Activated naive CD4-positive, alpha-beta T cell treated with anti-CD3 and anti-CD28 coated beads, Interleukin-2, amount 50 U/mL, for 24 hours (primary cell): ENCODE measurements at regions not wholly inside any gene's neighbourhood (a gene's known extent, or its start where the extent isn't known, plus 50 kb on each side); places are given as distances from the start of the nearest gene placed in this dataset.
"Not testable (repeated sequence)": the region's sequence is repeated elsewhere in the genome, so short reads cannot be mapped to it uniquely, and the experiment has no call there.

Experiments
- H3K27ac Mint-ChIP-seq: one replicate; pipeline ENCODE4 v1.8.0; 2021; ENCODE audit warnings: mild to moderate bottlenecking, mixed read lengths
- H3K27me3 Mint-ChIP-seq: one replicate; pipeline ENCODE4 v1.8.0; 2021; ENCODE audit warnings: mixed read lengths
- H3K36me3 Mint-ChIP-seq: one replicate; pipeline ENCODE4 v1.8.0; 2021; ENCODE audit warnings: mixed read lengths
- H3K4me1 Mint-ChIP-seq: one replicate; pipeline ENCODE4 v1.8.0; 2021; ENCODE audit warnings: mixed read lengths
- H3K4me3 Mint-ChIP-seq: one replicate; pipeline ENCODE4 v1.8.0; 2021; ENCODE audit warnings: mild to moderate bottlenecking, mixed read lengths
- H3K9me3 Mint-ChIP-seq: one replicate; pipeline ENCODE4 v1.8.0; 2021; ENCODE audit warnings: mixed read lengths

GRCh38 chr2:52084759-52085158 lies 1052.8 kb upstream of the NRXN1 start:
- Mint-ChIP-seq H3K4me3 (no peak overlapping the region), H3K4me1 (no peaks in the 10 kb centered on the region), H3K27me3 (no peaks in the 10 kb centered on the region), H3K36me3 (no peaks in the 10 kb centered on the region), H3K27ac (no peak overlapping the region), H3K9me3 (peaks cover 4% of the 10 kb centered on the region)

DNA sequence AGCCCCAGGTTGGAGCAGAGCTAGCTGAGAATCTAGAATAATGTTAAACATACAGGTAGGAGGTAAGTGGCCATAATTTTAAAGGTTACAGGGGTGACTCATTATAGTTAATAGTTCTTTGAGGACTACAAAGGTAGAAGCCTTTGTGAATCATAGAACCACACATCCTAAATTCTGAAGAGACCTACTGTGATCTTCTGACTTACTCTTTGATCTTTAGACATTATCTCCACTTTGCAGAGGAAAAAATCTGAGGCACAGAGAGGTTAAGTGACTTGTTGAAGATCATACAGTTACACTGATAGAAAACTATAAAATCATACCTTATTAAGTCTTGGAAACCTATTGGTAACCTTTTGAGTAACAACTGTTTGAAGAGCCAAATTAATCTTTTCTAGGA lies 1051.3 kb upstream of the NRXN1 start:
- Mint-ChIP-seq H3K9me3 (peaks cover 4% of the 10 kb centered on the region), H3K27me3 (no peaks in the 10 kb centered on the region), H3K27ac (no peak overlapping the region), H3K4me3 (no peak overlapping the region), H3K36me3 (no peaks in the 10 kb centered on the region), H3K4me1 (no peaks in the 10 kb centered on the region)

DNA sequence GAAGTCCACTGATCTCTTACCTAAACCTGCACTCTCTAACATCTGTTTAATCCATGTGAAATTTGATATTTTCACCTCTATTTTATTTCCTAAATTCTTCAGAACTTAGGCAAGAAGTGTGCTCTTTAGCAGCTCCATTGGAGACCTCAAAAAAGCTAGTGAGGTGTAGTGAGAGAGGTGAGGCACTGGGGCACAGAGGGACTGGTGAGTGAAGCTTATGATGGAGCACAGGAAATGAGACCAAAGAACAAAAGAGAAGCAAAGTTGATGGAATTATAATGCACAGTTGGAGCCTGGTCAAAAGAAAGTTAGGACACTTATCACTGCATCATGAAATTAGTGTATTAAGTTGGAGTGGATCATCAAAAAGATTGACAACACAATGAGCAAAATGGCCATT lies 1050.7 kb upstream of the NRXN1 start:
- Mint-ChIP-seq H3K9me3 (peaks cover 4% of the 10 kb centered on the region), H3K27me3 (no peaks in the 10 kb centered on the region), H3K4me1 (no peaks in the 10 kb centered on the region), H3K4me3 (no peak overlapping the region), H3K27ac (no peak overlapping the region), H3K36me3 (no peaks in the 10 kb centered on the region)

- no peak overlapping the region for H3K4me3 Mint-ChIP-seq
- no peak overlapping the region for H3K27ac Mint-ChIP-seq
- no peaks in the 10 kb centered on the region for H3K4me1 Mint-ChIP-seq
- H3K36me3 Mint-ChIP-seq: no peaks in the 10 kb centered on the region
- peaks cover 11% of the 10 kb centered on the region for H3K9me3 Mint-ChIP-seq
- no peaks in the 10 kb centered on the region for H3K27me3 Mint-ChIP-seq
These were observed 1047.7 kb upstream of the NRXN1 start for GRCh38 chr2:52079602-52080001.

DNA sequence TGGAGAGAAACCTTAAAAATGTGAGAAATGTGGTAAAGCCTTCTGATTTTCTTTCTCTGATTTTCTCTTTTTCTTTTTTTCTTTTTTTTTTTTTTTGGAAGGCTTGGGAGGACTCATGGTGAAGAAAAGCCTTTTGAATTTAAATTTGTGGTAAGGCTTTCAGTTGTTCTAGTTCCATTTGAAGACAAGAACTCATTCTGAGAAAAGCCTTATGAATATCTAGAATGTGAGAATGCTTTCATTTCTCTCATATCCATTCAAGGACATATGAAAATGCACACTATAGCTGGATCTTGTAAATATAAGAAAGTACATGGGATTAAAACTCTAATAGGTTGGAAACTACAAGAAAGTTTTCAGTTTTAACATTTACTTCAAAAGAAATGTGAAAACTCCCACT lies 1045.2 kb upstream of the NRXN1 start:
- Mint-ChIP-seq H3K27ac (no peak overlapping the region), H3K9me3 (peaks cover 11% of the 10 kb centered on the region), H3K4me3 (no peak overlapping the region), H3K4me1 (no peaks in the 10 kb centered on the region), H3K36me3 (no peaks in the 10 kb centered on the region), H3K27me3 (no peaks in the 10 kb centered on the region)

DNA sequence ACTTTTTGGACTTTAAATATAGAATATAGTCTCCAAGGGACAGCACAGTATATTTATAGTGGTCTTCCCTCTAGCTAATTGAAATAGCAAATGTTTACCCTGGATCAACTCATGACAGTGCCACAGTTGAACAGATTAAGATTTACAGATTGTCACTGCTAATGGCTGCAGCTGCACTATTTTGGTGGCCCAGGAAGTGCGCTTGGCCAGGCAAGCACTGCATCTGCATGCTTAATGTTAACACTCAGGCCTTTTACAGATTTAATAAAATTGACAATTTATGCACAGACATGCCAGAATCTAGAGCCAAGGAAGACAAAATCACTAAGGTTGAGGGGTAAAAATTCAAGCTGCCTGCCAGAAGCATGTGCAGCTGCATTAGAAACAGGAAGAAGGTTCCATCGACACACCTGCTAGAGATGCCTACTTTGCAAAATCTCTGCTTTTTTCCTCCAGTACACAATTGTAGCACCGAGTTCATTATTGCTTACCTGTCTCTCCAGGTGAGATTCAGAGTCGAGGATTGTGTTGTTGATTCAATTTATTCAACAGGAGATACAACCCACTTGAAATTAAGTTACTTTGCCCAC lies 1042.3 kb upstream of the NRXN1 start:
- peaks cover 11% of the 10 kb centered on the region for H3K9me3 Mint-ChIP-seq
- no peak overlapping the region for H3K27ac Mint-ChIP-seq
- H3K4me1 Mint-ChIP-seq: no peaks in the 10 kb centered on the region
- H3K27me3 Mint-ChIP-seq: no peaks in the 10 kb centered on the region
- no peak overlapping the region for H3K4me3 Mint-ChIP-seq
- H3K36me3 Mint-ChIP-seq: no peaks in the 10 kb centered on the region

DNA sequence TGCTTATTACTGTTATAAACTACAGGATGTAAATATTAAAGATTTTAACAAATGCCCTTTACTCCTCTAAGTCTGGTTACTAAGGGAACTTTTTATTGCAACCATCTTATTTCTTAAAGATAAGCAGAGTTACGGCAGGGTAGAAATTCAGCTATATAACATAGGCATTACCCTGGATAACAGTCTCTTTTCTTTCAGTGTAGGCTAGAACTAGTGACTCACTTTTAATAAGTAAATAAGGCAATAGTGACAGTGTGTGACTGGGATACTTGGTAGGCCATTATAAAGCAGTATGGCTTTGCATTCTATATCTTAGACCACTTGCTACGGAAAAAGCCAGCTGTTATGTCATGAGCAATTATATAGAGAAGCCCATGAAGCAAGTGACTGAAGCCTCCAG lies 1041.0 kb upstream of the NRXN1 start:
- no peaks in the 10 kb centered on the region for H3K27me3 Mint-ChIP-seq

GRCh38 chr2:52070665-52071064 lies 1038.7 kb upstream of the NRXN1 start:
- H3K9me3 Mint-ChIP-seq: peaks cover 5% of the 10 kb centered on the region
- no peaks in the 10 kb centered on the region for H3K36me3 Mint-ChIP-seq
- no peak overlapping the region for H3K4me3 Mint-ChIP-seq
- no peaks in the 10 kb centered on the region for H3K27me3 Mint-ChIP-seq
- H3K27ac Mint-ChIP-seq: no peak overlapping the region
- H3K4me1 Mint-ChIP-seq: no peaks in the 10 kb centered on the region

More for the DNA sequence above, 1041.0 kb upstream of the NRXN1 start:
- Mint-ChIP-seq H3K4me3 (no peak overlapping the region), H3K36me3 (no peaks in the 10 kb centered on the region), H3K4me1 (no peaks in the 10 kb centered on the region), H3K9me3 (peaks cover 11% of the 10 kb centered on the region), H3K27ac (no peak overlapping the region)

DNA sequence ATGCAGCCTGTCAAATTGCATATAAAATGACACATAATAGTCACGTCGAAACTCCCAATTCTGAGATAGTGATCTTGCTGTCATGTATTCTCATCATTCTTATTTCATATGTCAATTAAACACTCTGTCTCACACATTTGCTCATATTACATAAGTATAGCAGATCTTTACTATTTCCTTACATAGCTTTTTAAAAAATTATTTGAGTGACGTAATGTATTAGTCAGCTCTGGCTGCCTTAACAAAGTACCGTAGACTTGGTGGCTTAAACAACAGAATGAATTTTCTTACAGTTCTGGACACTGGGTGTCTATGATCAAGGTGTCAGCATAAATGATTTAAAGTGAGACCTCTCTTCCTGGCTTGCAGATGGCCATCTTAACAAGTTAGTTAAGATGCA lies 1032.3 kb upstream of the NRXN1 start:
- H3K27me3 Mint-ChIP-seq: no peaks in the 10 kb centered on the region
- H3K4me3 Mint-ChIP-seq: no peak overlapping the region
- peaks cover 6% of the 10 kb centered on the region for H3K9me3 Mint-ChIP-seq
- H3K27ac Mint-ChIP-seq: no peak overlapping the region
- H3K4me1 Mint-ChIP-seq: no peaks in the 10 kb centered on the region
- H3K36me3 Mint-ChIP-seq: no peaks in the 10 kb centered on the region

DNA sequence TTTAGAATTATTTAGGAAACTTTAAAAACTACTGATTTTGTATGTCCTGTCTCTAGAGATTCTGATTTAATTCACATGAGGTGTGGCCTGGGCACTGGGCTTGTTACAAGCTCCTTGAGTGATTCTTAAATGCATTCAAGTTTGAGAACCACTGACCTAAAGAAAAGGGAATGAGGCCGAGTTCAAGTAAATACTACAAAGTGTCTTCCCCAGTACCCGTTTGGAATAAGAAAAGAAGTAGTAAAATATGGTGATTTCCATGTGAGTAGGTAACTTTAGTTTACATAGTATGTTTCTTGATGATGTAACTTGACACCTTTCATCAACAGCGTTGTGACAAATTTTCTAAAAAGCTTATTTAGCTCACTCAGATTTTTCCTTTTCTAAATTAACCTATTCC lies 1022.9 kb upstream of the NRXN1 start:
- Mint-ChIP-seq H3K36me3 (no peaks in the 10 kb centered on the region), H3K4me3 (no peak overlapping the region), H3K27me3 (no peaks in the 10 kb centered on the region), H3K27ac (no peak overlapping the region), H3K9me3 (peaks cover 6% of the 10 kb centered on the region), H3K4me1 (no peaks in the 10 kb centered on the region)

DNA sequence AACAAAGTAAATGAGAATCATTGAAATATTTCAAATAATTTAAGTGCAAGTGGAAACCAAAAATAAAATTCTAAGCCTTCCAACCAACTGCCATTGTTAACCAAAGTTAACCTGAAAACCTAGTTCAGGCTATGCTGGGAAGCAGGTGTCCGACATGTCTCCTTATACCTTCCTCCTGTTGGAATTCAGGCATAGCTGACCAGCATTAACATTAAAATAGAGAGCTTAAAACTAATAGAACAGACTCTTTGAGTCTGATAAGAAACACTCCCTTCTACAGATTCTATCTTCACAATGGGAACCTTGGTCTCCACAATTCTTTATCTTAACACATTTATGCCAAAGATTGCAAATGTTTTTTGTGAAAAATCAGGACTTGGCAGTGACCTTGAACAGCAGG lies 1004.9 kb upstream of the NRXN1 start:
- Mint-ChIP-seq H3K4me3 (no peak overlapping the region), H3K4me1 (no peaks in the 10 kb centered on the region), H3K36me3 (no peaks in the 10 kb centered on the region), H3K27me3 (no peaks in the 10 kb centered on the region), H3K9me3 (peaks cover 10% of the 10 kb centered on the region), H3K27ac (no peak overlapping the region)

DNA sequence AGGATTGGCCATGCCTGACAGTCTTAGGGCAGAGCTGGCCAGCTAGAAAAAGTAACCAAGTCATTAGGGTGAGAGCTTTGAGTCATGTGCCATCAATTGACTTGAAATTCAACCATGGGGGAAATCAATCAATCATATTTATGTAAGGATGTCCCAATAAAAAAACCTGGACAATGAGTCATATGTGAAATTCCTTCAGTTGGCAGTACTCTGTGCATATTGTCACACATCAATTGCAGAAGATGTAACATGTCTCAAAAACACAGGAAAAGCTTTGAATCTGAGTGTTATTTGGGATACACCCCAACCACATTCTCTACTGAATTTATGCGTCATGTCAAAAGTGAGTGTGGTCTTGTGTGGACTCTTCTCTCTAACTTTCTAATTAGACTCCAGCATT lies 1004.1 kb upstream of the NRXN1 start:
- H3K27ac Mint-ChIP-seq: no peak overlapping the region
- H3K4me1 Mint-ChIP-seq: no peaks in the 10 kb centered on the region
- peaks cover 10% of the 10 kb centered on the region for H3K9me3 Mint-ChIP-seq
- no peaks in the 10 kb centered on the region for H3K27me3 Mint-ChIP-seq
- no peaks in the 10 kb centered on the region for H3K36me3 Mint-ChIP-seq
- H3K4me3 Mint-ChIP-seq: no peak overlapping the region

DNA sequence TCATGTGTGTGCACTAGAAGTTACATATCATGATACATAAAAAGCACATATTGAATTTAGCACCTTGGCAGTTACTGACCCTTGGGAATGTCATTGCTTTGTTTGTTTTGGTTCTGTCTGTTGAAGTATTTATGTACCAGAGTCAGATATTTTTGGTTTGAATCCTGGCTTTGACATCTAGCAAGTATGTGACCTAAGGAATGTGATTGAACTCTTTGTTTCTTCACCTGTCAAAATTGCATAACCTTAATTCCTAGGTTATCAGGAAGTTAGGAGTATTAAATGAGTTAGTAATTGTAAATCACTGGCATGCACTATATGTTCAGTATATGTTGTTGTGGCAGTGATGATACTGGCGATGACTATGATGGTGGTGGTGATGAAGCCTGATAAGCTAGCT lies 1003.5 kb upstream of the NRXN1 start:
- H3K27ac Mint-ChIP-seq: no peak overlapping the region
- H3K36me3 Mint-ChIP-seq: no peaks in the 10 kb centered on the region
- H3K9me3 Mint-ChIP-seq: peaks cover 10% of the 10 kb centered on the region
- H3K27me3 Mint-ChIP-seq: no peaks in the 10 kb centered on the region
- no peaks in the 10 kb centered on the region for H3K4me1 Mint-ChIP-seq
- no peak overlapping the region for H3K4me3 Mint-ChIP-seq

DNA sequence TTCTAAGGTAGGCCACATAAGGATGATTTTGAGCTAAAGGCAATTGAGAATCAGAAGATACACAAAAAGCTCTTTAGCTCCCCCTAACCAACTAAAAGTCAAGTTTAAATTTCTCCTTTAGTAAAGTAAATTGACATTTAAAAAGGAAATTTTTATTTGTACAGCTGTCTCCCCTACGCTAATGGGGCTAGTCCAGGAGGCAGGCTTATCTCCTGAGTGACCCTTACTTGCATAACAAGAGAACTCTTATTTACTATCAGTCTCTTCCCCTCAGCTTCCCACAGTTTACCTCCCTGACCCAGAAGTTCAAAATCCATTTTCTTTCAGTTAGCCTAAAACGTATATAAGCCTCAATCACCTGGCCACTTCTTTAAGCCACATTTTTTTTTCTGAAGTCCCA lies 1002.8 kb upstream of the NRXN1 start:
- Mint-ChIP-seq H3K27ac (no peak overlapping the region), H3K4me1 (no peaks in the 10 kb centered on the region), H3K4me3 (no peak overlapping the region), H3K27me3 (no peaks in the 10 kb centered on the region), H3K36me3 (no peaks in the 10 kb centered on the region), H3K9me3 (peaks cover 10% of the 10 kb centered on the region)

- Mint-ChIP-seq H3K27ac (no peak overlapping the region), H3K36me3 (no peaks in the 10 kb centered on the region), H3K27me3 (no peaks in the 10 kb centered on the region), H3K9me3 (peaks cover 22% of the 10 kb centered on the region), H3K4me1 (no peaks in the 10 kb centered on the region), H3K4me3 (no peak overlapping the region)
These were observed 990.1 kb upstream of the NRXN1 start for GRCh38 chr2:52022006-52022405.

DNA sequence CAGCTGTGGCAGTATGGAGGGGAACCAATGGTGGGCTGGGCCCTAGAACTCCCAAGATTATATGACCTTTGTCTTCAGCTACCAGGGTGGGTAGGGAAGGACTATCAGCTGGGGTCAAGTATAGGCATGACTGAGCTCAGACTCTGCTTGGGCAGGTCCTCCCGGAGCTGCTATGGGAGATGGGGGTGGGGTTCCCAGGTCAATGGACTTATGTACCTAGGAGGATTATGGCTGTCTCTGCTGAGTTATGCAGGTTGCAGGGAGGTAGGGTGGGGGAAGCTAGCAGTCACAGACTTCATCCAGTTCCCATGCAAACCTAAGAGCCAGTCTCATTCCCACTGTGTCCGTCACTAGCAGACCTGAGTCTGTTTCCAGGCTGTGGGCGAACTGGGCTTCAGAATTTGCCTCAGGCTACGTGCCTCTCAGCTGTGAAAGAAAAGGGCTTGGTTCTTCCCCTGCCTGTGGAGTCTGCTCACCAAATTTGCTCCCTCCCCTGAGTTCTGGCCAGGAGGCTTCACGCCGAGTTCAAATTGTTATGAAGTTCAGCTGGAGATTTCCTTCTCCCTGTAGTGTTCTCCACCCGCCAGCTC lies 985.8 kb upstream of the NRXN1 start:
- Mint-ChIP-seq H3K27ac (no peak overlapping the region), H3K27me3 (no peaks in the 10 kb centered on the region), H3K4me1 (no peaks in the 10 kb centered on the region), H3K4me3 (no peak overlapping the region), H3K9me3 (peaks cover 5% of the 10 kb centered on the region), H3K36me3 (no peaks in the 10 kb centered on the region)

DNA sequence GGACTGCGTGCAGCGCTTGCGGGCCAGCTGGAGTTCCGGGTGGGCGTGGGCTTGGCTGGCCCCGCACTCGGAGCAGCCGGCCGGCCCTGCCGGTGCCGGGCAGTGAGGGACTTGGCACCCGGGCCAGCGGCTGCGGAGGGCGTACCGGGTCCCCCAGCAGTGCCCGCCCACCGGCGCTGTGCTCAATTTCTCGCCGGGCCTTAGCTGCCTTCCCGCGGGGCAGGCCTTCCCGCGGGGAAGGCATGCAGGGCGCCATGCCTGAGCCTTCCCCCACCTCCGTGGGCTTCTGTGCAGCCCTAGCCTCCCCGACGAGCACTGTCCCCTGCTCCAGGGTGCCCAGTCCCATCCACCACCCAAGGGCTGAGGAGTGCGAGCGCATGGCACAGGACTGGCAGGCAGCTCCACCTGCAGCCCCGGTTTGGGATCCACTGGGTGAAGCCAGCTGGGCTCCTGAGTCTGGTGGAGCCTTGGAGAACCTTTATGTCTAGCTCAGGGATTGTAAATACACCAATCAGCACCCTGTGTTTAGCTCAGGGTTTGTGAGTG lies 975.0 kb upstream of the NRXN1 start:
- not testable (repeated sequence) for H3K27me3 Mint-ChIP-seq, H3K9me3 Mint-ChIP-seq, H3K4me1 Mint-ChIP-seq, H3K27ac Mint-ChIP-seq, H3K36me3 Mint-ChIP-seq, H3K4me3 Mint-ChIP-seq
